ENCODE measurements at regions not wholly inside any gene's neighbourhood (a gene's known extent, or its start where the extent isn't known, plus 50 kb on each side); places are given as distances from the start of the nearest gene placed in this dataset.

DNA sequence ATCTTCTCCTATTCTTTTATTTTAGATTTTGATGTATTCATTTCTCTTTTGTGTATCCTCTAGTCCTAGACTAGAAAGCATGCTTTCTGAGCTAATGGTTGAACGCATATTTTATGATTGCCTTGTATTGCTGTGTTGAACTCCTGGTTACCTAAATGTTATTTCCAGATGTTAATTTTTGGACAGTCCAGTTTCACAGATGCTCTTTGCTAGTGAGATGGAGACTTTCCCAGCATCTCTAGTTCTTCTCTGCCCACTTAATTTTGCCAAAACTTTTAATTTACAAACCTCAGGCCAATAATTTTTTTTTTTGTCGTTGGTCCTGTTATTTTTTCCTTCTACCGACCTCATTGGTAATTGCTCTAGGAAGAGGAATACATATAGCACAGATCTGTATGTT lies 153.2 kb downstream of the HAUS1 start:
- TF ChIP-seq, protein P1, sequence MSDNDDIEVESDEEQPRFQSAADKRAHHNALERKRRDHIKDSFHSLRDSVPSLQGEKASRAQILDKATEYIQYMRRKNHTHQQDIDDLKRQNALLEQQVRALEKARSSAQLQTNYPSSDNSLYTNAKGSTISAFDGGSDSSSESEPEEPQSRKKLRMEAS (IDR thresholded peaks at IDR 0.05; ENCODE audit: low read depth, low read length) = no peak
- TF ChIP-seq, protein P2, sequence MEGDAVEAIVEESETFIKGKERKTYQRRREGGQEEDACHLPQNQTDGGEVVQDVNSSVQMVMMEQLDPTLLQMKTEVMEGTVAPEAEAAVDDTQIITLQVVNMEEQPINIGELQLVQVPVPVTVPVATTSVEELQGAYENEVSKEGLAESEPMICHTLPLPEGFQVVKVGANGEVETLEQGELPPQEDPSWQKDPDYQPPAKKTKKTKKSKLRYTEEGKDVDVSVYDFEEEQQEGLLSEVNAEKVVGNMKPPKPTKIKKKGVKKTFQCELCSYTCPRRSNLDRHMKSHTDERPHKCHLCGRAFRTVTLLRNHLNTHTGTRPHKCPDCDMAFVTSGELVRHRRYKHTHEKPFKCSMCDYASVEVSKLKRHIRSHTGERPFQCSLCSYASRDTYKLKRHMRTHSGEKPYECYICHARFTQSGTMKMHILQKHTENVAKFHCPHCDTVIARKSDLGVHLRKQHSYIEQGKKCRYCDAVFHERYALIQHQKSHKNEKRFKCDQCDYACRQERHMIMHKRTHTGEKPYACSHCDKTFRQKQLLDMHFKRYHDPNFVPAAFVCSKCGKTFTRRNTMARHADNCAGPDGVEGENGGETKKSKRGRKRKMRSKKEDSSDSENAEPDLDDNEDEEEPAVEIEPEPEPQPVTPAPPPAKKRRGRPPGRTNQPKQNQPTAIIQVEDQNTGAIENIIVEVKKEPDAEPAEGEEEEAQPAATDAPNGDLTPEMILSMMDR (IDR thresholded peaks at IDR 0.05; ENCODE audit: low read depth, low read length) = no peak
- TF ChIP-seq POLR2A (IDR thresholded peaks at IDR 0.05; ENCODE audit: extremely low read depth, insufficient read length) (no peak), MYC (IDR thresholded peaks at IDR 0.05; ENCODE audit: low read depth, low read length) (no peak)
